Calu3 (cell line): ENCODE measurements at regions not wholly inside any gene's neighbourhood (a gene's known extent, or its start where the extent isn't known, plus 50 kb on each side); places are given as distances from the start of the nearest gene placed in this dataset.

ENCODE experiments used
- BruUV-seq: library from RNA; stranded (reverse); fragments of 400-500 nt; replicated peaks from 2 replicates; lab custom pipeline; 2021; lab: Mats Ljungman, UMichigan
- CTCF ChIA-PET: fragments of 300-600 bp; sonication (Branson Sonifier 250); formaldehyde crosslinking; loops from one replicate; lab custom pipeline; 2022; ENCODE audit warnings: antibody characterized with exemption; lab: Charles Lee
- DNase-seq: peaks from one replicate; pipeline ENCODE4 v3.0.0; 2022
- H3K27ac Mint-ChIP-seq: one replicate; pipeline ENCODE4 v1.8.0; 2022; ENCODE audit warnings: mixed read lengths; ENCODE audit not compliant: unreplicated experiment
- H3K27me3 Mint-ChIP-seq: one replicate; pipeline ENCODE4 v1.8.0; 2022; ENCODE audit warnings: mixed read lengths; ENCODE audit not compliant: unreplicated experiment
- H3K36me3 Mint-ChIP-seq: one replicate; pipeline ENCODE4 v1.8.0; 2022; ENCODE audit warnings: mild to moderate bottlenecking, moderate library complexity, mixed read lengths; ENCODE audit not compliant: insufficient read depth, unreplicated experiment
- H3K4me1 Mint-ChIP-seq: one replicate; pipeline ENCODE4 v1.8.0; 2022; ENCODE audit warnings: mild to moderate bottlenecking, low read depth, mixed read lengths; ENCODE audit not compliant: unreplicated experiment
- H3K4me3 Mint-ChIP-seq: one replicate; pipeline ENCODE4 v1.8.0; 2022; ENCODE audit warnings: mild to moderate bottlenecking, low read depth, moderate library complexity, mixed read lengths; ENCODE audit not compliant: unreplicated experiment
- H3K9me3 Mint-ChIP-seq: one replicate; pipeline ENCODE4 v1.8.0; 2022; ENCODE audit warnings: low read depth, mixed read lengths; ENCODE audit not compliant: unreplicated experiment
- CTCF ChIP-seq: fragments of 200-600 bp; IDR thresholded peaks from one replicate; pipeline ENCODE4 v1.8.0; 2022; ENCODE audit warnings: antibody characterized with exemption; ENCODE audit not compliant: unreplicated experiment
- intact Hi-C: fragments of 100-400 bp; cut with micrococcal nuclease; formaldehyde crosslinking; loops from one replicate; pipeline ENCODE4 v1.10.0; 2022; ENCODE audit not compliant: unreplicated experiment

GRCh38 chr13:62489731-62490130 is 1074.1 kb upstream of the PCDH20 start:
- Mint-ChIP-seq H3K27ac (no peak overlapping the region), H3K4me1 (no peaks in the 10 kb centered on the region), H3K27me3 (no peaks in the 10 kb centered on the region), H3K36me3 (no peaks in the 10 kb centered on the region), H3K4me3 (no peak overlapping the region), H3K9me3 (no peaks in the 10 kb centered on the region)
- no peak for DNase-seq
- CTCF ChIA-PET: no interaction called here
- intact Hi-C loops: no loop called here
- BruUV-seq: no TSS peak
- TF ChIP-seq CTCF: no peak

GRCh38 chr13:62483774-62484173 is 1068.1 kb upstream of the PCDH20 start:
- no peaks in the 10 kb centered on the region for H3K9me3 Mint-ChIP-seq
- no peaks in the 10 kb centered on the region for H3K4me1 Mint-ChIP-seq
- BruUV-seq: no TSS peak
- DNase-seq: no peak
- no peak for TF ChIP-seq CTCF
- CTCF ChIA-PET: no interaction called here
- no peaks in the 10 kb centered on the region for H3K36me3 Mint-ChIP-seq
- H3K4me3 Mint-ChIP-seq: no peak overlapping the region
- intact Hi-C loops: no loop called here
- no peaks in the 10 kb centered on the region for H3K27me3 Mint-ChIP-seq
- H3K27ac Mint-ChIP-seq: no peak overlapping the region

GRCh38 chr13:62482351-62482750 is 1066.7 kb upstream of the PCDH20 start:
- no peak for DNase-seq
- Mint-ChIP-seq H3K27ac (no peak overlapping the region), H3K4me1 (no peaks in the 10 kb centered on the region), H3K36me3 (no peaks in the 10 kb centered on the region), H3K27me3 (no peaks in the 10 kb centered on the region), H3K9me3 (no peaks in the 10 kb centered on the region), H3K4me3 (no peak overlapping the region)
- BruUV-seq: no TSS peak
- TF ChIP-seq CTCF: no peak
- intact Hi-C loops: no loop called here
- CTCF ChIA-PET: no interaction called here

GRCh38 chr13:62473944-62474237 is 1058.2 kb upstream of the PCDH20 start:
- Mint-ChIP-seq H3K27me3 (no peaks in the 10 kb centered on the region), H3K4me3 (no peak overlapping the region), H3K4me1 (no peaks in the 10 kb centered on the region), H3K36me3 (no peaks in the 10 kb centered on the region), H3K27ac (no peak overlapping the region), H3K9me3 (peaks cover 2% of the 10 kb centered on the region)
- DNase-seq: no peak
- no TSS peak for BruUV-seq
- intact Hi-C loops: no loop called here
- CTCF ChIA-PET: no interaction called here
- TF ChIP-seq CTCF: no peak
